Fibroblast of mammary gland (primary cell): ENCODE measurements at regions not wholly inside any gene's neighbourhood (a gene's known extent, or its start where the extent isn't known, plus 50 kb on each side); places are given as distances from the start of the nearest gene placed in this dataset.
A peak's percentile ranks its signal among the peaks of the same experiment; 100 is the strongest.

Experiments used
- DNase-seq: peaks from one replicate; pipeline ENCODE4 v3.0.0-alpha.2; 2010; ENCODE audit warnings: low read depth
- H3K4me3 ChIP-seq: 2 replicates; pipeline ENCODE4 v1.5.1; 2011; ENCODE audit warnings: low read depth, mild to moderate bottlenecking, low read length, moderate library complexity; ENCODE audit not compliant: control insufficient read depth
- TF ChIP-seq, protein P1 (sequence below): conservative IDR thresholded peaks from 2 replicates; pipeline ENCODE4 v1.5.1; 2011; ENCODE audit warnings: low read depth, low read length, inconsistent platforms; ENCODE audit not compliant: control insufficient read depth, insufficient read depth

DNA sequence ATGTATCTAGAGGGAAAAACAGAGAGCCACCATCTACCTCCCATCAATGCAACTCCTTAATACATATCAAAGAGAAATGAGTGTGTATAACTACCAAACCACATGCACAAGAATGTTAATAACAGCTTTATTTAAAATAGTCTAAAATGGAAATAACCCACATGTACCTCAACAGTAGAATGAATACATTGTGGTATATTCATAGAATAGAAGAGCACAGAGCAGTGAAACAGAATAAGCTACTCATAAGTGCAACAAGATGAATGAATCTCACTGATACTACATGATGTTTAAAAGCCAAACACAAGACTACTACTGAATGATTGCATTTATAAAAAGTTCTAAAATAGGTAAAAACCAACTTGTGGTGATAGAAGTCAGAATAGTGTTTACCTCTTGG is 232.5 kb downstream of the BTG1 start:
- H3K4me3 ChIP-seq, result no peak overlapping the region
- TF ChIP-seq, protein P1, sequence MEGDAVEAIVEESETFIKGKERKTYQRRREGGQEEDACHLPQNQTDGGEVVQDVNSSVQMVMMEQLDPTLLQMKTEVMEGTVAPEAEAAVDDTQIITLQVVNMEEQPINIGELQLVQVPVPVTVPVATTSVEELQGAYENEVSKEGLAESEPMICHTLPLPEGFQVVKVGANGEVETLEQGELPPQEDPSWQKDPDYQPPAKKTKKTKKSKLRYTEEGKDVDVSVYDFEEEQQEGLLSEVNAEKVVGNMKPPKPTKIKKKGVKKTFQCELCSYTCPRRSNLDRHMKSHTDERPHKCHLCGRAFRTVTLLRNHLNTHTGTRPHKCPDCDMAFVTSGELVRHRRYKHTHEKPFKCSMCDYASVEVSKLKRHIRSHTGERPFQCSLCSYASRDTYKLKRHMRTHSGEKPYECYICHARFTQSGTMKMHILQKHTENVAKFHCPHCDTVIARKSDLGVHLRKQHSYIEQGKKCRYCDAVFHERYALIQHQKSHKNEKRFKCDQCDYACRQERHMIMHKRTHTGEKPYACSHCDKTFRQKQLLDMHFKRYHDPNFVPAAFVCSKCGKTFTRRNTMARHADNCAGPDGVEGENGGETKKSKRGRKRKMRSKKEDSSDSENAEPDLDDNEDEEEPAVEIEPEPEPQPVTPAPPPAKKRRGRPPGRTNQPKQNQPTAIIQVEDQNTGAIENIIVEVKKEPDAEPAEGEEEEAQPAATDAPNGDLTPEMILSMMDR, result no peak
- DNase-seq, result no peak

DNA sequence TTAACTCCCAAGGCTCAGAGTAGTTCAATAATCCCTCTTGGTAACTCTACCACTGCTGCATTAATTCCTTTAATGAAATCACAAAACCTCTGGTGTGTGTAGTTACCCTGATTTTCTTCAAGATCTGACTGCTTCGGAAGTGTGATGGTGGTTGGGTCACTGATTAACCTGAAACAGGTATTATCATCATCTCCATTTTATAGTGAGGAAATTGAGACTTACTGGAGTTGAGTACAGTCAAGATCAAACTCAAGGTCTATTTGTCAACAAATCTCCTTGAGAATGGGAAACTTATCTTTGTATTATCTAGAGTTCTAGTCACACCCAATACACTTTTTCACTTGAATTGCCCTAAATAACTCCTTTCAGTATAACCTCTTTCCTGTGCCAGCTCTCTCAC is 233.5 kb downstream of the BTG1 start:
- TF ChIP-seq, protein P1, result no peak
- DNase-seq, result no peak
- H3K4me3 ChIP-seq, result no peak overlapping the region

DNA sequence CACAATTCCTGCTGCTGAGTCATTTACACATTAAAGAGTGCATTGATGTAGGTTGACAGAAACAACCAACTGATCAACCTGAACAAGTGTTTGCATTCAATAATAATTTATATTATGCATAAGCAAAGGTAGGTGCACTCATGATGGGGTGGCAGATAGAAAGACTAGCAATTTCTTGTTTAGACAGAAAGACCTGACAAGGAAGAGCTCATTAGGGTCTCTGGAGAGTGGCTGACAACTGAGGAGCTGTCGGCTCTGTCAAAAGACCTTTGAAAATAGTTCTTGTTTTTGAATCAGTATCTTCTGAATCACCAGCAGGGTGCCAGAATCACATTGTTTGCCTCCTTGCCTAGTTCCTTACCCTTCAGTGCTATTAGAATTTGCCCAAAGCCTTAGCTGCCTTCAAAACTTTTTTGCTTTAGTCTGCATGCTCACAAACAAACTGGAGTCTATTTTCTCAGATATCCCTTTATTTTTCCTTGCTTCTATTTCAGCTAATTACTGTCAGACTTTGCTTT is 234.7 kb downstream of the BTG1 start:
- H3K4me3 ChIP-seq, result no peak overlapping the region
- TF ChIP-seq, protein P1, result no peak
- DNase-seq, result no peak

DNA sequence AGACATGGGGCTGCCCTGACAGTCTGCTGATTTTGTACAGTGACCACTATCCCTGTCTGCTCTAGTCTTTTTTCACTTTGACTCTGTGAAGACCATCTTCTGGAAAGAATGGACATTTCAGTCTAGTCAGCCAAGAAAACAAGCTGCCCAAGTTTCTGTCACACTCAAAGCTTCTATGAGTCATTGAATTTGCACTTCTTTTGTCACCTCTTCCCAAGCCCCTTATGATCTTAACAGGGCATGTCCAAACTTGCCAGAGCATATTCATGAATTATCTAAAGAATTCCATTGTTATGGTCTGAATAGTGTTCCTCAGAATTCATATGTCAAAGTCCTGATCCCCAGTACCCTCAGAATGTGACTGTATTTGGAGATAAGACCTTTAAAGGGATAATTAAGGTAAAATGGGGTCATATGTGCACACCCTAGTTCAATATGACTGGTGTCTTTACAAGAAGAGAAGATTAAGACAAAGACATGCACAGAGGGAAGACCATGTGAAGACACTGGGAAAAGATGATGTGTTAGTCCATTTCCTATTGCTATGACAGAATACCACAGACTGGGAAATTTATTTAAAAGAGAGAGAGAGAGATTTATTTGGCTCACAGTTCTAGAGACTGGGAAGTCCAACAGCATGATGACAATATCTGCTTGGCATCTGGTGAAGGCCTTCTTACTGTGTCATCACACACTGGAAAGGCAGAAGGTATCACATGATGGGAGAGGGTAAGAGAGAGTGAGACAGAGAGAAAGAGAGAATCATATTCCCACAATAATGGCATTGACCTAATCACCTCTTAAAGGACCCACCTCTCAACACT is 242.6 kb downstream of the BTG1 start:
- peak; percentile 70 for DNase-seq
- no peak overlapping the region for H3K4me3 ChIP-seq
- TF ChIP-seq, protein P1, result no peak

DNA sequence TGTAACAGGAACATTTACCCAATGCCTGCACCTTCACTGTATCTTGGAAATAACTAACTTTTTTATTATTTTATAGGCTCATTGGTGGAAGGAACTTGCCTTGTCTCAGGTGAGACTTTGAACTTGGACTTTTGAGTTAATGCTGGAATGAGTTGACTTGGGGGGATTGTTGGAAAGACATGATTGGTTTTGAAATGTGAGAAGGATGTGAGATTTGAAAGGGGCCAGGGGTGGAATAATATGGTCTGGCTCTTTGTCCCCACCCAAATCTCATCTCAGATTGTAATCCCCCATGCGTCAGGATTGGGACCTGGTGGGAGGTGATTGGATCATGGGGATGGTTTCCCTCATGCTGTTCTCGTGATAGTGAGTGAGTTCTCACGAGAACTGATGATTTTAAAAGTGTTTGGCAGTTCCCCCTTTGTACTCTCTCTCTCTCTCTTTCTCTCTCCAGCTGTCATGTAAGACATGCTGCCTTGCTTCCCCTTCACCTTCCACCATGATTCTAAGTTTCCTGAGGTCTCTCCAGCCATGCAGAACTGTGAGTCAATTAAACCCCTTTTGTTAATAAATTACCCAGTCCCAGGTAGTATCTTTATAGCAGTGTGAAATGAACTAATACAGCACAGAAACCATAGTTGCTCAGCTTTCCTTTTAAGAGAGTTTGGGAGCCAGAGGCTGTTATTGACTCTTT is 244.1 kb downstream of the BTG1 start:
- no peak for DNase-seq
- TF ChIP-seq, protein P1, result no peak
- no peak overlapping the region for H3K4me3 ChIP-seq

DNA sequence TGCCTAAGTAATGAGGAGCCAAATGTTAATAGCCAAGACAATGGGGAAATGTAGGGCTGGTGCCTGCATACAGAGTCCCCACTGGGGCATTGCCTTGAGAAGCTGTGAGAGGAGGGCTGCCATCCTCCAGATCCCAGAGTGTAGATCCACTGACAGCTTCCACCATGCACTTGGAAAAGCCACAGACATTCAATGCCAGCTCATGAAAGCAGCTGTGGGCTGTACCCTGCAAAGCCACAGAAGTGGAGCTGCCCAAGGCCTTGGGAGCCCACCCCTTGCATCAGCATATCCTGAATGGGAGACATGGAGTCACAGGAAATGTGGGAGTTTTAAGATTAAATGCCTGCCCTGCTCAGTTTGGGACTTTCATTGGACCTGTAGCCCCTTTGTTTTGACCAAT is 244.7 kb downstream of the BTG1 start:
- TF ChIP-seq, protein P1, result no peak
- DNase-seq, result no peak
- H3K4me3 ChIP-seq, result no peak overlapping the region
